GM23248 (cell line): ENCODE measurements at regions not wholly inside any gene's neighbourhood (a gene's known extent, or its start where the extent isn't known, plus 50 kb on each side); places are given as distances from the start of the nearest gene placed in this dataset.
A peak's percentile ranks its signal among the peaks of the same experiment; 100 is the strongest.

Experiments used
- EZH2 ChIP-seq: fragments of 200-600 bp; sonication (generic); IDR thresholded peaks from 2 replicates; pipeline ENCODE4 v1.6.1; 2018; ENCODE audit warnings: antibody characterized with exemption, mild to moderate bottlenecking; ENCODE audit not compliant: insufficient read depth, poor library complexity, severe bottlenecking
- EZH2phosphoT487 ChIP-seq: fragments of 200-600 bp; sonication (generic); IDR thresholded peaks from 2 replicates; pipeline ENCODE4 v1.6.1; 2018; ENCODE audit warnings: antibody characterized with exemption, moderate library complexity, mild to moderate bottlenecking, low read depth; ENCODE audit not compliant: insufficient read depth

- TF ChIP-seq EZH2 (no peak), EZH2phosphoT487 (0 out of 2 replicates have a peak, but pooled peaks have one; percentile 67)
These were observed 75.3 kb upstream of the TMPO start for GRCh38 chr12:98439981-98440581.
